Peyer's patch (tissue), 4 donors: ENCODE measurements at regions not wholly inside any gene's neighbourhood (a gene's known extent, or its start where the extent isn't known, plus 50 kb on each side); places are given as distances from the start of the nearest gene placed in this dataset.

Experiments
- POLR2A ChIP-seq, 2 donors: fragments of 450-650 bp; IDR thresholded peaks; one replicate each; pipeline ENCODE4 v1.5.1; 2017; ENCODE audit warnings: antibody characterized with exemption in 2 of 2, mild to moderate bottlenecking in 2 of 2, moderate library complexity in 2 of 2
- TF ChIP-seq, protein P1 (sequence below), 6 experiments: fragments of 450-650 bp in 4 of 6; fragments of 200-600 bp in 2 of 6; sonication (generic) in 1 of 6; IDR thresholded peaks; one replicate each; pipeline ENCODE4 v1.5.1; 2017 to 2019; ENCODE audit warnings: antibody characterized with exemption in 6 of 6, mild to moderate bottlenecking in 3 of 6, moderate library complexity in 1 of 6

DNA sequence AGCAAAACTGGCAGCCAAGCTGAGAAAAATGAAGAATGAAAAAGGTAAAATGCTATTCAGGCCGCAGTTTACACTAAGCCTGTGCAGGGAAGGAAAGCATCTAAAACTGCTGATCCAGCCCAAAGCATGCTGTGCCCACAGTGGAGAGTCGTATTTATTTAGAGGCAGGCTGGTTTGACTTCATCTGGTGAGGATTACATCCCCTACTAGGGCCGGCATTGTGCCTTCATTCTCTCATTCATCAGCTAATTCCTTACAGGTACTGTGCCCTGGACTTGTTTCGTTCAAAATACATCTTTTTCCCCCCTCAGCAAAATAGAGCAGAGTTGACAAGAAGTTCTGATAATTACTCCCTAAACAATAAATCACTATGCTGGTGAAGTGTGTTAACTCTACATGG, 137.5 kb upstream of the DAP start:
- no peak for TF ChIP-seq POLR2A (IDR thresholded peaks at IDR 0.05)
- TF ChIP-seq, protein P1, sequence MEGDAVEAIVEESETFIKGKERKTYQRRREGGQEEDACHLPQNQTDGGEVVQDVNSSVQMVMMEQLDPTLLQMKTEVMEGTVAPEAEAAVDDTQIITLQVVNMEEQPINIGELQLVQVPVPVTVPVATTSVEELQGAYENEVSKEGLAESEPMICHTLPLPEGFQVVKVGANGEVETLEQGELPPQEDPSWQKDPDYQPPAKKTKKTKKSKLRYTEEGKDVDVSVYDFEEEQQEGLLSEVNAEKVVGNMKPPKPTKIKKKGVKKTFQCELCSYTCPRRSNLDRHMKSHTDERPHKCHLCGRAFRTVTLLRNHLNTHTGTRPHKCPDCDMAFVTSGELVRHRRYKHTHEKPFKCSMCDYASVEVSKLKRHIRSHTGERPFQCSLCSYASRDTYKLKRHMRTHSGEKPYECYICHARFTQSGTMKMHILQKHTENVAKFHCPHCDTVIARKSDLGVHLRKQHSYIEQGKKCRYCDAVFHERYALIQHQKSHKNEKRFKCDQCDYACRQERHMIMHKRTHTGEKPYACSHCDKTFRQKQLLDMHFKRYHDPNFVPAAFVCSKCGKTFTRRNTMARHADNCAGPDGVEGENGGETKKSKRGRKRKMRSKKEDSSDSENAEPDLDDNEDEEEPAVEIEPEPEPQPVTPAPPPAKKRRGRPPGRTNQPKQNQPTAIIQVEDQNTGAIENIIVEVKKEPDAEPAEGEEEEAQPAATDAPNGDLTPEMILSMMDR (IDR thresholded peaks at IDR 0.05): no peak
